HCT116 (cell line): ENCODE measurements at regions not wholly inside any gene's neighbourhood (a gene's known extent, or its start where the extent isn't known, plus 50 kb on each side); places are given as distances from the start of the nearest gene placed in this dataset.
"Not testable (repeated sequence)": the region's sequence is repeated elsewhere in the genome, so short reads cannot be mapped to it uniquely, and the experiment has no call there.

Experiments
- EZH2 ChIP-seq: fragments of 200-600 bp; sonication (generic); IDR thresholded peaks from 2 replicates; pipeline ENCODE4 v1.6.1; 2017; ENCODE audit warnings: antibody characterized with exemption, mixed run types
- POLR2A ChIP-seq: IDR thresholded peaks from 2 replicates; pipeline ENCODE4 v1.7.0; 2011; ENCODE audit warnings: borderline replicate concordance; ENCODE audit not compliant: insufficient read depth, insufficient read length; ENCODE audit errors: extremely low read depth
- POLR2AphosphoS5 ChIP-seq: IDR thresholded peaks from 2 replicates; pipeline ENCODE4 v1.6.1; 2011; ENCODE audit warnings: mild to moderate bottlenecking, low read depth, low read length, moderate library complexity
- YY1 ChIP-seq: IDR thresholded peaks from 2 replicates; pipeline ENCODE4 v1.6.1; 2011; ENCODE audit warnings: low read length, low read depth, moderate library complexity, mild to moderate bottlenecking; ENCODE audit not compliant: insufficient replicate concordance; ENCODE audit errors: extremely low read depth

DNA sequence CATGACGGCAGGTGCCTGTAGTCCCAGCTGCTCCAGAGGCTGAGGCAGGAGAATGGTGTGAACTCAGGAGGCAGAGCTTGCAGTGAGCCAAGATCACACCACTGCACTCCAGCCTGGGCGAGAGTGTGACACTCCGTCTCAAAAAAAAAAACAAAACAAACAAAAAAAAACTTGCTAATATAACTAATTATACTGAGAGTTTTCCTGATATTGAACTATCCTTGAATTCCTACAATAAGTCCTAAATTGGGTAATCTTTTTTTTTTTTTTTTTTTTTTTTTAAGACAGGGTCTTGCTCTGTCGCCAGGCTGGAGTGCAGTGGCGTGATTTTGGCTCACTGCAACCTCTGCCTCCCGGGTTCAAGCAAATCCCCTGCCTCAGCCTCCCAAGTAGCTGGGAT is 122.7 kb upstream of the ATF7IP start:
- TF ChIP-seq POLR2A, YY1, POLR2AphosphoS5, EZH2: not testable (repeated sequence)
